ENCODE measurements at regions not wholly inside any gene's neighbourhood (a gene's known extent, or its start where the extent isn't known, plus 50 kb on each side); places are given as distances from the start of the nearest gene placed in this dataset.

DNA sequence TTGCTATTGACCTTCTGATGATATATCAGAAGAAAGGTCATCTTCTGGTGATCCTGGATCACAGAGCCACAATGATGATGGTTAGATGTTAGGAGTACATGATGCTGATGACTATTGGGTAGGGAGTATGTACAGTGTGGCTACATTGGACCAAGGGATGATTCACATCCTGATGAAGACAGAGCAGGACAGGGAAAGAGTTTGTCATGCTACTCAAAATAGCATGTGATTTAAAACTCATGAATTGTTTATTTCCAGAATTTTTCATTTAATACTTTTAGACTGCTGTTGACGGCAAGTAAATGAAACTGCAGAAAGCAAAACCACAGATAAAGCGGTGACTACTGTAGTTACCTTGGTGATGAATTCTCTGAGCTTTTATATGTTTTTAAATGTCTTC is 397.3 kb downstream of the PPP1R3A start:
- H3K27ac Mint-ChIP-seq = no peak overlapping the region
- CTCF ChIA-PET = no interaction called here
- peaks cover 13% of the 10 kb centered on the region for H3K9me3 Mint-ChIP-seq
- H3K4me1 Mint-ChIP-seq = no peaks in the 10 kb centered on the region
- ATAC-seq = no peak
- H3K36me3 Mint-ChIP-seq = no peaks in the 10 kb centered on the region
- TF ChIP-seq, protein P1, sequence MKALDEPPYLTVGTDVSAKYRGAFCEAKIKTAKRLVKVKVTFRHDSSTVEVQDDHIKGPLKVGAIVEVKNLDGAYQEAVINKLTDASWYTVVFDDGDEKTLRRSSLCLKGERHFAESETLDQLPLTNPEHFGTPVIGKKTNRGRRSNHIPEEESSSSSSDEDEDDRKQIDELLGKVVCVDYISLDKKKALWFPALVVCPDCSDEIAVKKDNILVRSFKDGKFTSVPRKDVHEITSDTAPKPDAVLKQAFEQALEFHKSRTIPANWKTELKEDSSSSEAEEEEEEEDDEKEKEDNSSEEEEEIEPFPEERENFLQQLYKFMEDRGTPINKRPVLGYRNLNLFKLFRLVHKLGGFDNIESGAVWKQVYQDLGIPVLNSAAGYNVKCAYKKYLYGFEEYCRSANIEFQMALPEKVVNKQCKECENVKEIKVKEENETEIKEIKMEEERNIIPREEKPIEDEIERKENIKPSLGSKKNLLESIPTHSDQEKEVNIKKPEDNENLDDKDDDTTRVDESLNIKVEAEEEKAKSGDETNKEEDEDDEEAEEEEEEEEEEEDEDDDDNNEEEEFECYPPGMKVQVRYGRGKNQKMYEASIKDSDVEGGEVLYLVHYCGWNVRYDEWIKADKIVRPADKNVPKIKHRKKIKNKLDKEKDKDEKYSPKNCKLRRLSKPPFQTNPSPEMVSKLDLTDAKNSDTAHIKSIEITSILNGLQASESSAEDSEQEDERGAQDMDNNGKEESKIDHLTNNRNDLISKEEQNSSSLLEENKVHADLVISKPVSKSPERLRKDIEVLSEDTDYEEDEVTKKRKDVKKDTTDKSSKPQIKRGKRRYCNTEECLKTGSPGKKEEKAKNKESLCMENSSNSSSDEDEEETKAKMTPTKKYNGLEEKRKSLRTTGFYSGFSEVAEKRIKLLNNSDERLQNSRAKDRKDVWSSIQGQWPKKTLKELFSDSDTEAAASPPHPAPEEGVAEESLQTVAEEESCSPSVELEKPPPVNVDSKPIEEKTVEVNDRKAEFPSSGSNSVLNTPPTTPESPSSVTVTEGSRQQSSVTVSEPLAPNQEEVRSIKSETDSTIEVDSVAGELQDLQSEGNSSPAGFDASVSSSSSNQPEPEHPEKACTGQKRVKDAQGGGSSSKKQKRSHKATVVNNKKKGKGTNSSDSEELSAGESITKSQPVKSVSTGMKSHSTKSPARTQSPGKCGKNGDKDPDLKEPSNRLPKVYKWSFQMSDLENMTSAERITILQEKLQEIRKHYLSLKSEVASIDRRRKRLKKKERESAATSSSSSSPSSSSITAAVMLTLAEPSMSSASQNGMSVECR (CRISPR knock-in tag; IDR thresholded peaks at IDR 0.05; ENCODE audit: borderline replicate concordance) = no peak
- no peak for TF ChIP-seq ZNF138 (CRISPR knock-in tag; conservative IDR thresholded peaks at IDR 0.05)
- no peak for TF ChIP-seq SMAD3 (CRISPR knock-in tag; IDR thresholded peaks at IDR 0.05; ENCODE audit: borderline replicate concordance)
- TF ChIP-seq OVOL2 (CRISPR knock-in tag; IDR thresholded peaks at IDR 0.05; ENCODE audit: borderline replicate concordance) = no peak
- TF ChIP-seq ESRRA (CRISPR knock-in tag; IDR thresholded peaks at IDR 0.05; ENCODE audit: borderline replicate concordance) = no peak
- TF ChIP-seq, protein P2, sequence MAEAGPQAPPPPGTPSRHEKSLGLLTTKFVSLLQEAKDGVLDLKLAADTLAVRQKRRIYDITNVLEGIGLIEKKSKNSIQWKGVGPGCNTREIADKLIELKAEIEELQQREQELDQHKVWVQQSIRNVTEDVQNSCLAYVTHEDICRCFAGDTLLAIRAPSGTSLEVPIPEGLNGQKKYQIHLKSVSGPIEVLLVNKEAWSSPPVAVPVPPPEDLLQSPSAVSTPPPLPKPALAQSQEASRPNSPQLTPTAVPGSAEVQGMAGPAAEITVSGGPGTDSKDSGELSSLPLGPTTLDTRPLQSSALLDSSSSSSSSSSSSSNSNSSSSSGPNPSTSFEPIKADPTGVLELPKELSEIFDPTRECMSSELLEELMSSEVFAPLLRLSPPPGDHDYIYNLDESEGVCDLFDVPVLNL (CRISPR knock-in tag; IDR thresholded peaks at IDR 0.05; ENCODE audit: borderline replicate concordance, low read depth) = no peak
- TF ChIP-seq, protein P3, sequence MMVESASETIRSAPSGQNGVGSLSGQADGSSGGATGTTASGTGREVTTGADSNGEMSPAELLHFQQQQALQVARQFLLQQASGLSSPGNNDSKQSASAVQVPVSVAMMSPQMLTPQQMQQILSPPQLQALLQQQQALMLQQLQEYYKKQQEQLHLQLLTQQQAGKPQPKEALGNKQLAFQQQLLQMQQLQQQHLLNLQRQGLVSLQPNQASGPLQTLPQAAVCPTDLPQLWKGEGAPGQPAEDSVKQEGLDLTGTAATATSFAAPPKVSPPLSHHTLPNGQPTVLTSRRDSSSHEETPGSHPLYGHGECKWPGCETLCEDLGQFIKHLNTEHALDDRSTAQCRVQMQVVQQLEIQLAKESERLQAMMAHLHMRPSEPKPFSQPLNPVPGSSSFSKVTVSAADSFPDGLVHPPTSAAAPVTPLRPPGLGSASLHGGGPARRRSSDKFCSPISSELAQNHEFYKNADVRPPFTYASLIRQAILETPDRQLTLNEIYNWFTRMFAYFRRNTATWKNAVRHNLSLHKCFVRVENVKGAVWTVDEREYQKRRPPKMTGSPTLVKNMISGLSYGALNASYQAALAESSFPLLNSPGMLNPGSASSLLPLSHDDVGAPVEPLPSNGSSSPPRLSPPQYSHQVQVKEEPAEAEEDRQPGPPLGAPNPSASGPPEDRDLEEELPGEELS (CRISPR knock-in tag; IDR thresholded peaks at IDR 0.05) = no peak
- no peak for TF ChIP-seq ZBTB21 (CRISPR knock-in tag; IDR thresholded peaks at IDR 0.05; ENCODE audit: borderline replicate concordance)
- TF ChIP-seq, protein P4, sequence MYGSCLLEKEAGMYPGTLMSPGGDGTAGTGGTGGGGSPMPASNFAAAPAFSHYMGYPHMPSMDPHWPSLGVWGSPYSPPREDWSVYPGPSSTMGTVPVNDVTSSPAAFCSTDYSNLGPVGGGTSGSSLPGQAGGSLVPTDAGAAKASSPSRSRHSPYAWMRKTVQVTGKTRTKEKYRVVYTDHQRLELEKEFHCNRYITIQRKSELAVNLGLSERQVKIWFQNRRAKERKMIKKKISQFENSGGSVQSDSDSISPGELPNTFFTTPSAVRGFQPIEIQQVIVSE (CRISPR knock-in tag; IDR thresholded peaks at IDR 0.05; ENCODE audit: borderline replicate concordance) = no peak
- TF ChIP-seq RORB (CRISPR knock-in tag; IDR thresholded peaks at IDR 0.05) = no peak
- TF ChIP-seq, protein P5, sequence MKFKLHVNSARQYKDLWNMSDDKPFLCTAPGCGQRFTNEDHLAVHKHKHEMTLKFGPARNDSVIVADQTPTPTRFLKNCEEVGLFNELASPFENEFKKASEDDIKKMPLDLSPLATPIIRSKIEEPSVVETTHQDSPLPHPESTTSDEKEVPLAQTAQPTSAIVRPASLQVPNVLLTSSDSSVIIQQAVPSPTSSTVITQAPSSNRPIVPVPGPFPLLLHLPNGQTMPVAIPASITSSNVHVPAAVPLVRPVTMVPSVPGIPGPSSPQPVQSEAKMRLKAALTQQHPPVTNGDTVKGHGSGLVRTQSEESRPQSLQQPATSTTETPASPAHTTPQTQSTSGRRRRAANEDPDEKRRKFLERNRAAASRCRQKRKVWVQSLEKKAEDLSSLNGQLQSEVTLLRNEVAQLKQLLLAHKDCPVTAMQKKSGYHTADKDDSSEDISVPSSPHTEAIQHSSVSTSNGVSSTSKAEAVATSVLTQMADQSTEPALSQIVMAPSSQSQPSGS (CRISPR knock-in tag; IDR thresholded peaks at IDR 0.05; ENCODE audit: borderline replicate concordance, low read depth) = no peak
- TF ChIP-seq, protein P6, sequence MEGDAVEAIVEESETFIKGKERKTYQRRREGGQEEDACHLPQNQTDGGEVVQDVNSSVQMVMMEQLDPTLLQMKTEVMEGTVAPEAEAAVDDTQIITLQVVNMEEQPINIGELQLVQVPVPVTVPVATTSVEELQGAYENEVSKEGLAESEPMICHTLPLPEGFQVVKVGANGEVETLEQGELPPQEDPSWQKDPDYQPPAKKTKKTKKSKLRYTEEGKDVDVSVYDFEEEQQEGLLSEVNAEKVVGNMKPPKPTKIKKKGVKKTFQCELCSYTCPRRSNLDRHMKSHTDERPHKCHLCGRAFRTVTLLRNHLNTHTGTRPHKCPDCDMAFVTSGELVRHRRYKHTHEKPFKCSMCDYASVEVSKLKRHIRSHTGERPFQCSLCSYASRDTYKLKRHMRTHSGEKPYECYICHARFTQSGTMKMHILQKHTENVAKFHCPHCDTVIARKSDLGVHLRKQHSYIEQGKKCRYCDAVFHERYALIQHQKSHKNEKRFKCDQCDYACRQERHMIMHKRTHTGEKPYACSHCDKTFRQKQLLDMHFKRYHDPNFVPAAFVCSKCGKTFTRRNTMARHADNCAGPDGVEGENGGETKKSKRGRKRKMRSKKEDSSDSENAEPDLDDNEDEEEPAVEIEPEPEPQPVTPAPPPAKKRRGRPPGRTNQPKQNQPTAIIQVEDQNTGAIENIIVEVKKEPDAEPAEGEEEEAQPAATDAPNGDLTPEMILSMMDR (IDR thresholded peaks at IDR 0.05) = no peak
- no peak for TF ChIP-seq KAT7 (CRISPR knock-in tag; IDR thresholded peaks at IDR 0.05; ENCODE audit: borderline replicate concordance)
- no peak overlapping the region for H3K4me3 Mint-ChIP-seq
- POLR2A ChIA-PET = no interaction called here
- DNase-seq (ENCODE audit: low spot score) = no peak
- no peaks in the 10 kb centered on the region for H3K27me3 Mint-ChIP-seq (ENCODE audit: low read depth)

DNA sequence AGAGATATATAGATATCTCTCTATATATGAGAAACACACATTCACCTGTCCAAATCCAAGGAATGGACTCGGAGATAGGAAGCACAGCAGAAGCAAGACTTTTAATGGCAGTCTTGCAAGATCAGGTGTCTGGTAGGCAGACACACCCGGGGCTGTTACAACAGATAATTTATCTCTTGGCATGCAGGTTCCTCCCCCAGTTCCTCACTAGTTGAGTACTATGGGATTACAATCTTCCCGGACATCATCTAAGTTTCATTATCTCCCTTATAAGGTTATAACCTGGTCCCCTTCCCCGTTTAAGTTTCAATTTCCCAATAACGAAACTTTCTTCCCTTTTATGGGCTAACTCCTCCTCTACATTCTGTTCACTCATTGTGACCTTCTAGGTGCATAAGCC is 399.3 kb downstream of the PPP1R3A start:
- Mint-ChIP-seq H3K4me1 (no peaks in the 10 kb centered on the region), H3K9me3 (peaks cover 20% of the 10 kb centered on the region), H3K4me3 (no peak overlapping the region), H3K27ac (no peak overlapping the region), H3K27me3 (ENCODE audit: low read depth) (no peaks in the 10 kb centered on the region; the same call in 1 of the 2 replicates), H3K36me3 (no peaks in the 10 kb centered on the region)
- ChIA-PET CTCF (no interaction called here), POLR2A (no interaction called here)
- DNase-seq (ENCODE audit: low spot score) (no peak), ATAC-seq (no peak)
- TF ChIP-seq FOXP1 (CRISPR knock-in tag; IDR thresholded peaks at IDR 0.05; ENCODE audit: borderline replicate concordance) (no peak), RORB (CRISPR knock-in tag; IDR thresholded peaks at IDR 0.05) (no peak), ELF4 (CRISPR knock-in tag; IDR thresholded peaks at IDR 0.05; ENCODE audit: low read depth) (no peak), SMAD3 (CRISPR knock-in tag; IDR thresholded peaks at IDR 0.05; ENCODE audit: borderline replicate concordance) (no peak), GTF2I (CRISPR knock-in tag; conservative IDR thresholded peaks at IDR 0.05) (no peak), SOX15 (CRISPR knock-in tag; IDR thresholded peaks at IDR 0.05) (no peak)
- TF ChIP-seq, protein P2 (CRISPR knock-in tag; IDR thresholded peaks at IDR 0.05; ENCODE audit: borderline replicate concordance, low read depth) = no peak
- TF ChIP-seq, protein P7, sequence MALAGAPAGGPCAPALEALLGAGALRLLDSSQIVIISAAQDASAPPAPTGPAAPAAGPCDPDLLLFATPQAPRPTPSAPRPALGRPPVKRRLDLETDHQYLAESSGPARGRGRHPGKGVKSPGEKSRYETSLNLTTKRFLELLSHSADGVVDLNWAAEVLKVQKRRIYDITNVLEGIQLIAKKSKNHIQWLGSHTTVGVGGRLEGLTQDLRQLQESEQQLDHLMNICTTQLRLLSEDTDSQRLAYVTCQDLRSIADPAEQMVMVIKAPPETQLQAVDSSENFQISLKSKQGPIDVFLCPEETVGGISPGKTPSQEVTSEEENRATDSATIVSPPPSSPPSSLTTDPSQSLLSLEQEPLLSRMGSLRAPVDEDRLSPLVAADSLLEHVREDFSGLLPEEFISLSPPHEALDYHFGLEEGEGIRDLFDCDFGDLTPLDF (CRISPR knock-in tag; IDR thresholded peaks at IDR 0.05) = no peak
- TF ChIP-seq, protein P8, sequence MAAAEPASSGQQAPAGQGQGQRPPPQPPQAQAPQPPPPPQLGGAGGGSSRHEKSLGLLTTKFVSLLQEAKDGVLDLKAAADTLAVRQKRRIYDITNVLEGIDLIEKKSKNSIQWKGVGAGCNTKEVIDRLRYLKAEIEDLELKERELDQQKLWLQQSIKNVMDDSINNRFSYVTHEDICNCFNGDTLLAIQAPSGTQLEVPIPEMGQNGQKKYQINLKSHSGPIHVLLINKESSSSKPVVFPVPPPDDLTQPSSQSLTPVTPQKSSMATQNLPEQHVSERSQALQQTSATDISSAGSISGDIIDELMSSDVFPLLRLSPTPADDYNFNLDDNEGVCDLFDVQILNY (CRISPR knock-in tag; IDR thresholded peaks at IDR 0.05) = no peak

Data from WTC11 (cell line).